RWPE2 (cell line): ENCODE measurements at regions not wholly inside any gene's neighbourhood (a gene's known extent, or its start where the extent isn't known, plus 50 kb on each side); places are given as distances from the start of the nearest gene placed in this dataset.

Experiments used
- ATAC-seq: fragments of 200-7000 bp; cut with Tn5 transposase; 3 replicates; pipeline ENCODE4 v1.9.1; 2021; ENCODE audit warnings: low read depth
- DNase-seq: peaks from one replicate; pipeline ENCODE4 v3.0.0-alpha.2; 2020; ENCODE audit warnings: low spot score
- H3K27ac ChIP-seq: fragments of 450-650 bp; 2 replicates; pipeline ENCODE4 v1.5.1; 2017; ENCODE audit warnings: mild to moderate bottlenecking; ENCODE audit not compliant: poor library complexity, severe bottlenecking
- H3K27me3 ChIP-seq: fragments of 250-450 bp; sonication (Bioruptor Pico); 2 replicates; pipeline ENCODE4 v1.5.1; 2021; ENCODE audit warnings: mild to moderate bottlenecking, moderate library complexity; ENCODE audit not compliant: insufficient read depth, poor library complexity, severe bottlenecking
- H3K36me3 ChIP-seq: fragments of 250-450 bp; sonication (Bioruptor Pico); 2 replicates; pipeline ENCODE4 v1.5.1; 2020; ENCODE audit warnings: low read depth, mild to moderate bottlenecking, moderate library complexity
- H3K4me1 ChIP-seq: fragments of 250-450 bp; sonication (Bioruptor Pico); 2 replicates; pipeline ENCODE4 v1.5.1; 2021; ENCODE audit warnings: mild to moderate bottlenecking, moderate library complexity; ENCODE audit not compliant: insufficient read depth, poor library complexity, severe bottlenecking
- H3K4me3 ChIP-seq: fragments of 250-450 bp; sonication (Bioruptor Pico); 2 replicates; pipeline ENCODE4 v1.5.1; 2021; ENCODE audit warnings: mild to moderate bottlenecking, moderate library complexity; ENCODE audit not compliant: severe bottlenecking
- H3K9me3 ChIP-seq: fragments of 250-450 bp; sonication (Bioruptor Pico); 2 replicates; pipeline ENCODE4 v1.5.1; 2021; ENCODE audit warnings: mild to moderate bottlenecking, moderate library complexity; ENCODE audit not compliant: severe bottlenecking
- CTCF ChIP-seq: fragments of 450-650 bp; IDR thresholded peaks from one replicate; pipeline ENCODE4 v1.5.1; 2017; ENCODE audit warnings: mild to moderate bottlenecking, moderate library complexity; ENCODE audit not compliant: poor library complexity, severe bottlenecking

GRCh38 chr5:74476819-74477453 lies 163.6 kb downstream of the ENC1 start:
- DNase-seq (no peak), ATAC-seq (no peak)
- no peak for TF ChIP-seq CTCF
- Histone ChIP-seq H3K9me3 (no peaks in the 10 kb centered on the region), H3K27me3 (no peaks in the 10 kb centered on the region), H3K4me3 (no peak overlapping the region), H3K4me1 (no peaks in the 10 kb centered on the region), H3K36me3 (no peaks in the 10 kb centered on the region), H3K27ac (no peak overlapping the region)

GRCh38 chr5:74476046-74476818 lies 164.3 kb downstream of the ENC1 start:
- Histone ChIP-seq H3K27me3 (no peaks in the 10 kb centered on the region), H3K27ac (no peak overlapping the region), H3K4me3 (no peak overlapping the region), H3K4me1 (no peaks in the 10 kb centered on the region), H3K36me3 (no peaks in the 10 kb centered on the region), H3K9me3 (no peaks in the 10 kb centered on the region)
- TF ChIP-seq CTCF, result no peak
- no peak for ATAC-seq
- DNase-seq, result no peak

- H3K4me3 ChIP-seq, result no peak overlapping the region
- no peaks in the 10 kb centered on the region for H3K4me1 ChIP-seq
- no peak for ATAC-seq
- H3K27ac ChIP-seq, result no peak overlapping the region
- TF ChIP-seq CTCF, result no peak
- no peaks in the 10 kb centered on the region for H3K27me3 ChIP-seq
- no peaks in the 10 kb centered on the region for H3K9me3 ChIP-seq
- no peaks in the 10 kb centered on the region for H3K36me3 ChIP-seq
- no peak for DNase-seq
Observed at GRCh38 chr5:74471875-74472274, 168.7 kb downstream of the ENC1 start.

GRCh38 chr5:74469234-74469994 lies 171.1 kb downstream of the ENC1 start:
- Histone ChIP-seq H3K9me3 (no peaks in the 10 kb centered on the region), H3K27ac (no peak overlapping the region), H3K36me3 (no peaks in the 10 kb centered on the region), H3K4me1 (no peaks in the 10 kb centered on the region), H3K4me3 (no peak overlapping the region), H3K27me3 (no peaks in the 10 kb centered on the region)
- no peak for DNase-seq
- no peak for TF ChIP-seq CTCF
- ATAC-seq, result no peak
